ENCODE measurements at regions not wholly inside any gene's neighbourhood (a gene's known extent, or its start where the extent isn't known, plus 50 kb on each side); places are given as distances from the start of the nearest gene placed in this dataset.

DNA sequence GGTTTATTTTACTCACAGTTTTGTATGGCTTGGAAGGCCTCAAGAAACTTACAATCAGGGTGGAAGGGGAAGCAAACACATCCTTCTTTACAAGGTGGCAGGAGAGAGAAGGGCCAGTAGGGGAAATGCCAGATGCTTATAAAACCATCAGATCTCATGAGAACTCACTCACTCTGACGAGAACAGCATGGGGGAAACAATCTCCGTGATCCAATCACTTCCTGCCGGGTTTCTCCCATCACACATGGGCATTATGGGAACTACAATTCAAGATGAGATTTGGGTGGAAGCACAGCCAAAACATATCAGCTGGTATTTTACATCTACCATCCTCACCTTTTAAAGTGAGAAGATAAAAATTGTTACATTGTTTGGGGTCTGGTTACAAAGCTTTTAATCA lies 427.9 kb upstream of the CDH7 start:
- Histone ChIP-seq H4K8ac (replicated peaks; ENCODE audit: insufficient read length, low read depth, low read length) (no peak overlapping the region), H2BK20ac (ENCODE audit: low read depth, low read length, poor library complexity, severe bottlenecking) (no peak overlapping the region), H2BK15ac (ENCODE audit: low read depth, low read length) (no peak overlapping the region), H2AFZ (ENCODE audit: low read length) (no peak overlapping the region), H4K20me1 (ENCODE audit: control insufficient read depth, insufficient read depth, insufficient read length) (no peaks in the 10 kb centered on the region), H2BK120ac (ENCODE audit: low read depth, low read length, poor library complexity, severe bottlenecking) (no peak overlapping the region), H3K9ac (ENCODE audit: extremely low read depth, insufficient read length, low read length) (no peak overlapping the region), H3K79me2 (ENCODE audit: insufficient read depth, low read length) (no peaks in the 10 kb centered on the region), H3K56ac (ENCODE audit: insufficient read length, low read depth, low read length) (no peak overlapping the region), H2BK12ac (ENCODE audit: insufficient read length, low read depth, low read length) (no peak overlapping the region), H3K4me2 (ENCODE audit: insufficient read depth, insufficient read length, low read length) (no peak overlapping the region), H3K9me3 (ENCODE audit: control insufficient read depth, low read depth, low read length) (no peaks in the 10 kb centered on the region), H3K79me1 (ENCODE audit: insufficient read depth, low read depth, low read length, poor library complexity, severe bottlenecking) (no peaks in the 10 kb centered on the region), H2BK5ac (ENCODE audit: insufficient read length, low read length) (no peak overlapping the region), H2AK5ac (ENCODE audit: insufficient read length, low read length) (no peak overlapping the region), H3K27me3 (ENCODE audit: insufficient read depth, low read length) (no peaks in the 10 kb centered on the region), H3K4me1 (ENCODE audit: insufficient read depth, low read length) (no peaks in the 10 kb centered on the region), H3K4ac (ENCODE audit: low read depth, low read length) (no peak overlapping the region), H3T11ph (ENCODE audit: low read length) (no peak overlapping the region), H3K14ac (ENCODE audit: insufficient read depth, low read length) (no peak overlapping the region), H4K5ac (ENCODE audit: insufficient read length, low read depth, low read length) (no peak overlapping the region), H3K23me2 (ENCODE audit: insufficient read length, low read depth, low read length, poor library complexity, severe bottlenecking) (no peaks in the 10 kb centered on the region), H4K91ac (ENCODE audit: insufficient read length, low read depth, low read length) (no peak overlapping the region), H3K23ac (ENCODE audit: insufficient read length, low read depth, low read length) (no peak overlapping the region), H3K27ac (ENCODE audit: insufficient read length, low read depth, low read length) (no peak overlapping the region), H3K18ac (ENCODE audit: insufficient read length, low read depth, low read length) (no peak overlapping the region)
- TF ChIP-seq, protein P1, sequence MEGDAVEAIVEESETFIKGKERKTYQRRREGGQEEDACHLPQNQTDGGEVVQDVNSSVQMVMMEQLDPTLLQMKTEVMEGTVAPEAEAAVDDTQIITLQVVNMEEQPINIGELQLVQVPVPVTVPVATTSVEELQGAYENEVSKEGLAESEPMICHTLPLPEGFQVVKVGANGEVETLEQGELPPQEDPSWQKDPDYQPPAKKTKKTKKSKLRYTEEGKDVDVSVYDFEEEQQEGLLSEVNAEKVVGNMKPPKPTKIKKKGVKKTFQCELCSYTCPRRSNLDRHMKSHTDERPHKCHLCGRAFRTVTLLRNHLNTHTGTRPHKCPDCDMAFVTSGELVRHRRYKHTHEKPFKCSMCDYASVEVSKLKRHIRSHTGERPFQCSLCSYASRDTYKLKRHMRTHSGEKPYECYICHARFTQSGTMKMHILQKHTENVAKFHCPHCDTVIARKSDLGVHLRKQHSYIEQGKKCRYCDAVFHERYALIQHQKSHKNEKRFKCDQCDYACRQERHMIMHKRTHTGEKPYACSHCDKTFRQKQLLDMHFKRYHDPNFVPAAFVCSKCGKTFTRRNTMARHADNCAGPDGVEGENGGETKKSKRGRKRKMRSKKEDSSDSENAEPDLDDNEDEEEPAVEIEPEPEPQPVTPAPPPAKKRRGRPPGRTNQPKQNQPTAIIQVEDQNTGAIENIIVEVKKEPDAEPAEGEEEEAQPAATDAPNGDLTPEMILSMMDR (conservative IDR thresholded peaks at IDR 0.05) = no peak
- no peak overlapping the region for H3K4me3 Mint-ChIP-seq
- no peaks in the 10 kb centered on the region for H3K27me3 Mint-ChIP-seq (ENCODE audit: low read depth)
- WGBS (ENCODE audit: extremely low coverage, insufficient read length, low lambda C conversion rate) = no CpG with 5 or more reads among the region's 3 CpGs
- no peaks in the 10 kb centered on the region for H3K4me1 Mint-ChIP-seq
- DNase-seq = no peak
- H3K9me3 Mint-ChIP-seq = peaks cover 0 to 3% of the 10 kb centered on the region in 2 experiments; a peak in 1 of 5 replicates
- peak overlapping the region in 1 of 3 experiments; percentile 55; a peak in 1 of 7 replicates for H3K27ac Mint-ChIP-seq
- H3K36me3 Mint-ChIP-seq (ENCODE audit: insufficient read depth in 1 of 3, low read depth in 3 of 3) = no peaks in the 10 kb centered on the region
